ENCODE measurements at regions not wholly inside any gene's neighbourhood (a gene's known extent, or its start where the extent isn't known, plus 50 kb on each side); places are given as distances from the start of the nearest gene placed in this dataset.

DNA sequence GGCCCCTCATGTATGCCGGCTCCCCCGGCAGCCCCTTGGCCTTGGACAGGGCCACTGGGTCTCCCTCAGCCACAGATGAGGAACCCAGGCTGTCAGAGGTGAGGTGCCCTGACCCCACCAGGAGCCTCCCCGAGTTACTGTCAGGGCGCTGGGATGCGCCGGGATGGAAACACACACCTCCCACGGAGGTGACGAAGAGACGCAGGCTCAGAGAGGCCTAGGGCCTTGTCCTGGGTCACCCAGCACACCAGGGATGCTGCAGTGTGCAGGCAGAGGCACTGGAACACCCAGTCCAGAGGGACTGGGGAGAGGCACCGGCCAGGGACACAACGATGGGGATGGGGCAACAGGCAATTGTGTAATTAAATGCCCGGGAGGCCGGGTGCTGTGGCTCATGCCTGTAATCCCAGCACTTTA is 81.2 kb upstream of the PRR5 start:
- no peak for TF ChIP-seq EZH2phosphoT487 (IDR thresholded peaks at IDR 0.05; ENCODE audit: borderline replicate concordance, low read length)
- TF ChIP-seq, protein P1, sequence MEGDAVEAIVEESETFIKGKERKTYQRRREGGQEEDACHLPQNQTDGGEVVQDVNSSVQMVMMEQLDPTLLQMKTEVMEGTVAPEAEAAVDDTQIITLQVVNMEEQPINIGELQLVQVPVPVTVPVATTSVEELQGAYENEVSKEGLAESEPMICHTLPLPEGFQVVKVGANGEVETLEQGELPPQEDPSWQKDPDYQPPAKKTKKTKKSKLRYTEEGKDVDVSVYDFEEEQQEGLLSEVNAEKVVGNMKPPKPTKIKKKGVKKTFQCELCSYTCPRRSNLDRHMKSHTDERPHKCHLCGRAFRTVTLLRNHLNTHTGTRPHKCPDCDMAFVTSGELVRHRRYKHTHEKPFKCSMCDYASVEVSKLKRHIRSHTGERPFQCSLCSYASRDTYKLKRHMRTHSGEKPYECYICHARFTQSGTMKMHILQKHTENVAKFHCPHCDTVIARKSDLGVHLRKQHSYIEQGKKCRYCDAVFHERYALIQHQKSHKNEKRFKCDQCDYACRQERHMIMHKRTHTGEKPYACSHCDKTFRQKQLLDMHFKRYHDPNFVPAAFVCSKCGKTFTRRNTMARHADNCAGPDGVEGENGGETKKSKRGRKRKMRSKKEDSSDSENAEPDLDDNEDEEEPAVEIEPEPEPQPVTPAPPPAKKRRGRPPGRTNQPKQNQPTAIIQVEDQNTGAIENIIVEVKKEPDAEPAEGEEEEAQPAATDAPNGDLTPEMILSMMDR (IDR thresholded peaks at IDR 0.05; ENCODE audit: low read depth, low read length, poor library complexity, severe bottlenecking): no peak

All from DOHH2 (cell line).